Coronary artery (tissue), 2 donors: ENCODE measurements at regions not wholly inside any gene's neighbourhood (a gene's known extent, or its start where the extent isn't known, plus 50 kb on each side); places are given as distances from the start of the nearest gene placed in this dataset.

Experiments used
- DNase-seq: peaks from one replicate; pipeline ENCODE4 v3.0.0-alpha.2; 2017; ENCODE audit warnings: low spot score
- H3K27ac ChIP-seq, 2 donors: fragments of 200-600 bp; sonication (generic); one replicate each; pipeline ENCODE4 v1.5.1; 2016 to 2019
- H3K4me3 ChIP-seq: fragments of 200-600 bp; sonication (generic); 2 replicates; pipeline ENCODE4 v1.5.1; 2016; ENCODE audit warnings: mild to moderate bottlenecking, moderate library complexity
- CTCF ChIP-seq: fragments of 200-600 bp; sonication (generic); IDR thresholded peaks from one replicate; pipeline ENCODE4 v1.5.1; 2019; ENCODE audit warnings: antibody characterized with exemption

DNA sequence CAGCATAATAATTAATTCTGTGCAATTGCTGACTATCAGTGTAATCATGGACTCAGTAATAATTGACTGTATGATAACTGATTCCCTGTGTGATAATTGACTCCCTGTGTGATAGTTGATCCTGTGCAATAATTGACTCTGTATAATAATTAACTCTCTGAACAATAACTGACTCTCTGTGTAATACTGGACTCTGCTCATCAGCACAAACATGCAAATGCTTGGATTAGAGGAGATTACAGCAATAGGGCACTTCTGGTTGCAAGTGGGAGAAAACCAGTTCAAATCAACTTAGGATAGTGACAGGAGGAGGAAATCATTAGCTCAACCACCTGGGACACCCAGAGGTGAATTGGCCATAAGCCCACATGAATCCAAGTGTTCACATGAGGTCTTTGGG is 582.1 kb downstream of the RBFOX1 start:
- no peak for DNase-seq
- Histone ChIP-seq H3K27ac (no peak overlapping the region), H3K4me3 (no peak overlapping the region)
- TF ChIP-seq CTCF, result no peak

- DNase-seq, result no peak
- TF ChIP-seq CTCF, result no peak
- no peak overlapping the region for H3K27ac ChIP-seq
Observed at GRCh38 chr16:7912132-7912531, 579.5 kb downstream of the RBFOX1 start.

GRCh38 chr16:7910116-7910515 is 577.5 kb downstream of the RBFOX1 start:
- TF ChIP-seq CTCF, result no peak
- DNase-seq, result no peak

More at GRCh38 chr16:7912132-7912531, 579.5 kb downstream of the RBFOX1 start:
- H3K4me3 ChIP-seq, result no peak overlapping the region

GRCh38 chr16:7888411-7888810 is 555.8 kb downstream of the RBFOX1 start:
- Histone ChIP-seq H3K4me3 (no peak overlapping the region), H3K27ac (no peak overlapping the region)
- TF ChIP-seq CTCF, result no peak
- no peak for DNase-seq

More at GRCh38 chr16:7910116-7910515, 577.5 kb downstream of the RBFOX1 start:
- no peak overlapping the region for H3K27ac ChIP-seq
- no peak overlapping the region for H3K4me3 ChIP-seq

DNA sequence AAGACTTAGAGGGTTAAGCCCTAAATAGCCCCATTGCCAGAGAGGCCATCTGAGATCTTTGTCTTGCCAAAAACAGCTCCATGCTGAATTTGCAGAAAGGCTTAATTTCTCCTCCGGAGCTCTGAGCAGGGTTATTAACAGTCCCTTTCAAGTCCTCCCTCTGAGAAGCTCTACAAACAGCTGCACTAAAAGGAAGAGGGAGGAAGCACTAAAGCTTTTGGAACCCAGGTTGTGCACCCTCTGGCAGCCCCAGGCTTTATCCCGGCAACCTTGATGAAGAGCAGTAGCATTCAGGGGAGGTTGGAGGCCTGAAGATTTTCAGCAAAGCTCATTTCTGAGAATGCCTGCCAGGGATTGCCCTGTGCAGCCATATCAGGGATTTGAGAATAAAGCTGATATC is 554.7 kb downstream of the RBFOX1 start:
- DNase-seq, result no peak
- H3K27ac ChIP-seq, result no peak overlapping the region
- TF ChIP-seq CTCF, result no peak

DNA sequence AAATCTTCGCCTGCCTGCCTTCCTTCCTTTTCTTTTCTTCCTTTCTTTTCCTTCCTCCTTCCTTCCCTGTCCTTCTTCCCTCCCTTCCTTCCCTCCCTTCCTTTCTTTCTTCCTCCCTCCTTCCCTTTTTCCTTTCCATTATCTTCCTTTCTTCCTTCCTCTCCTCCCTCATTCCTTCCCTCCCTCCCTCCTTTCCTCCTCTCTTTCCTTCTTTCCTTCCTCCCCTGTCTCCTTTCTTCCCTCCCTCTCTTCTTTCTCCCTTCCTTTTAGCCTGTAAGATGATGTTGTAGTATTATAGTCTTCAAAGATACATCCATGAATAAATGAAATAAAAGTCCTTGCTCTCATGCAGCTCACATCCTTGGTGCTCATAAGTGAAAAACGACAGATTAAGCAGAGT is 539.3 kb downstream of the RBFOX1 start:
- DNase-seq, result no peak
- no peak overlapping the region for H3K4me3 ChIP-seq
- no peak for TF ChIP-seq CTCF
- H3K27ac ChIP-seq, result no peak overlapping the region

More for the DNA sequence above, 554.7 kb downstream of the RBFOX1 start:
- no peak overlapping the region for H3K4me3 ChIP-seq

- TF ChIP-seq CTCF, result no peak
- no peak overlapping the region for H3K27ac ChIP-seq
- H3K4me3 ChIP-seq, result no peak overlapping the region
- no peak for DNase-seq
Observed at GRCh38 chr16:7871371-7871770, 538.7 kb downstream of the RBFOX1 start.
